CD14-positive monocyte (primary cell): ENCODE measurements at regions not wholly inside any gene's neighbourhood (a gene's known extent, or its start where the extent isn't known, plus 50 kb on each side); places are given as distances from the start of the nearest gene placed in this dataset.
A peak's percentile ranks its signal among the peaks of the same experiment; 100 is the strongest.

Experiments
- DNase-seq, 3 donors: peaks; one replicate each; pipeline ENCODE4 v3.0.0-alpha.2; 2011 to 2022
- H2AFZ ChIP-seq: 2 replicates; pipeline ENCODE4 v1.6.0; 2012; ENCODE audit warnings: mild to moderate bottlenecking, low read depth, low read length, inconsistent platforms; ENCODE audit not compliant: insufficient read depth, poor library complexity, severe bottlenecking
- H3K27ac ChIP-seq, 2 donors: 1 replicate in 1 of 2; 2 replicates in 1 of 2; pipeline ENCODE4 v1.5.1; 2012 to 2013; ENCODE audit warnings: low read length in 2 of 2, control low read depth in 1 of 2, inconsistent platforms in 1 of 2, low read depth in 1 of 2, mild to moderate bottlenecking in 1 of 2
- H3K27me3 ChIP-seq, 2 donors: one replicate each; pipeline versions ENCODE4 v1.6.0 to v1.6.1; 2011 to 2013; ENCODE audit warnings: low read length in 2 of 2; ENCODE audit not compliant: control insufficient read depth in 2 of 2, insufficient read depth in 2 of 2
- H3K36me3 ChIP-seq, 2 donors: replicated peaks in 1 of 2; 1 replicate in 1 of 2; 2 replicates in 1 of 2; pipeline versions ENCODE4 v1.5.1 to v1.6.1; 2012 to 2013; ENCODE audit warnings: low read length in 2 of 2, control low read depth in 1 of 2, inconsistent platforms in 1 of 2, mild to moderate bottlenecking in 1 of 2; ENCODE audit not compliant: insufficient read depth in 2 of 2, control insufficient read depth in 1 of 2
- H3K4me1 ChIP-seq, 2 donors: 1 replicate in 1 of 2; 2 replicates in 1 of 2; pipeline versions ENCODE4 v1.5.1 to v1.6.1; 2012 to 2013; ENCODE audit warnings: low read length in 2 of 2, control low read depth in 1 of 2, inconsistent platforms in 1 of 2, mild to moderate bottlenecking in 1 of 2, moderate library complexity in 1 of 2; ENCODE audit not compliant: insufficient read depth in 2 of 2, control insufficient read depth in 1 of 2
- H3K4me2 ChIP-seq: replicated peaks from 2 replicates; pipeline ENCODE3; 2012; ENCODE audit warnings: low read length, moderate library complexity, mild to moderate bottlenecking; ENCODE audit not compliant: poor library complexity, severe bottlenecking; ENCODE audit errors: extremely low read depth
- H3K4me3 ChIP-seq, 3 experiments: fragments of 200-600 bp in 1 of 3; sonication (generic) in 1 of 3; replicated peaks in 1 of 3; 1 replicate in 2 of 3; 2 replicates in 1 of 3; pipeline ENCODE4 v1.5.1; 2011 to 2013; ENCODE audit warnings: low read length in 3 of 3, mild to moderate bottlenecking in 3 of 3, control low read depth in 2 of 3, low read depth in 2 of 3, inconsistent platforms in 1 of 3, moderate library complexity in 1 of 3
- H3K79me2 ChIP-seq: 2 replicates; pipeline ENCODE4 v1.6.0; 2012; ENCODE audit warnings: mild to moderate bottlenecking, control low read depth, inconsistent platforms, low read length, moderate library complexity; ENCODE audit not compliant: insufficient read depth
- H3K9ac ChIP-seq: 2 replicates; pipeline ENCODE4 v1.6.0; 2017; ENCODE audit warnings: low read length, mild to moderate bottlenecking; ENCODE audit not compliant: insufficient read depth, poor library complexity, severe bottlenecking
- H3K9me3 ChIP-seq, 2 donors: replicated peaks in 1 of 2; 1 replicate in 1 of 2; 2 replicates in 1 of 2; pipeline versions ENCODE4 v1.5.1 to v1.6.1; 2012 to 2013; ENCODE audit warnings: low read length in 2 of 2, control low read depth in 1 of 2; ENCODE audit not compliant: control insufficient read depth in 1 of 2, insufficient read depth in 1 of 2
- H4K20me1 ChIP-seq: 2 replicates; pipeline ENCODE4 v1.6.0; 2012; ENCODE audit warnings: mild to moderate bottlenecking, low read length, control low read depth, moderate library complexity; ENCODE audit not compliant: insufficient read depth
- H3K27ac Mint-ChIP-seq, 7 donors: one replicate each; pipeline ENCODE4 v1.8.0; 2020; ENCODE audit warnings: mild to moderate bottlenecking in 7 of 7, mixed read lengths in 7 of 7, moderate library complexity in 6 of 7, inconsistent platforms in 2 of 7
- H3K27me3 Mint-ChIP-seq, 3 donors: one replicate each; pipeline ENCODE4 v1.8.0; 2021 to 2022; ENCODE audit warnings: low read depth in 3 of 3, mild to moderate bottlenecking in 3 of 3, mixed read lengths in 3 of 3, moderate library complexity in 3 of 3, inconsistent platforms in 1 of 3
- H3K36me3 Mint-ChIP-seq, 2 donors: one replicate each; pipeline ENCODE4 v1.8.0; 2020; ENCODE audit warnings: mixed read lengths in 2 of 2, inconsistent platforms in 1 of 2, mild to moderate bottlenecking in 1 of 2
- H3K4me1 Mint-ChIP-seq: one replicate; pipeline ENCODE4 v1.8.0; 2020; ENCODE audit warnings: mild to moderate bottlenecking, mixed read lengths
- H3K4me3 Mint-ChIP-seq, 2 donors: one replicate each; pipeline ENCODE4 v1.8.0; 2020; ENCODE audit warnings: mild to moderate bottlenecking in 2 of 2, mixed read lengths in 2 of 2, moderate library complexity in 1 of 2
- H3K9me3 Mint-ChIP-seq, 7 donors: one replicate each; pipeline ENCODE4 v1.8.0; 2020 to 2022; ENCODE audit warnings: mixed read lengths in 7 of 7, mild to moderate bottlenecking in 6 of 7, moderate library complexity in 6 of 7, inconsistent platforms in 2 of 7
- WGBS: methylation state at CpG from one replicate; pipeline ENCODE4 v1.1.5; 2013; ENCODE audit warnings: missing lambda C conversion rate; ENCODE audit not compliant: insufficient coverage; 5-methylcytosine and 5-hydroxymethylcytosine counted together
- intact Hi-C, 2 donors: fragments of 100-400 bp; cut with micrococcal nuclease; formaldehyde crosslinking; loops; one replicate each; pipeline versions ENCODE4 v1.15.0 to v1.15.1; 2023
- TF ChIP-seq, protein P1 (sequence below): fragments of 200-600 bp; IDR thresholded peaks from one replicate; pipeline ENCODE4 v1.8.0; 2022; ENCODE audit warnings: antibody characterized with exemption, mild to moderate bottlenecking

GRCh38 chr7:83306502-83306901 lies 143.8 kb upstream of the PCLO start:
- Histone ChIP-seq H4K20me1 (no peaks in the 10 kb centered on the region), H3K4me2 (no peak overlapping the region), H3K4me1 (no peaks in the 10 kb centered on the region), H3K9ac (no peak overlapping the region), H3K27ac (no peak overlapping the region), H3K36me3 (no peaks in the 10 kb centered on the region), H3K9me3 (no peaks in the 10 kb centered on the region), H3K27me3 (no peaks in the 10 kb centered on the region), H3K4me3 (no peak overlapping the region), H3K79me2 (no peaks in the 10 kb centered on the region), H2AFZ (no peak overlapping the region)
- DNase-seq = peak in 1 of 3 donors; percentile 4
- TF ChIP-seq, protein P1, sequence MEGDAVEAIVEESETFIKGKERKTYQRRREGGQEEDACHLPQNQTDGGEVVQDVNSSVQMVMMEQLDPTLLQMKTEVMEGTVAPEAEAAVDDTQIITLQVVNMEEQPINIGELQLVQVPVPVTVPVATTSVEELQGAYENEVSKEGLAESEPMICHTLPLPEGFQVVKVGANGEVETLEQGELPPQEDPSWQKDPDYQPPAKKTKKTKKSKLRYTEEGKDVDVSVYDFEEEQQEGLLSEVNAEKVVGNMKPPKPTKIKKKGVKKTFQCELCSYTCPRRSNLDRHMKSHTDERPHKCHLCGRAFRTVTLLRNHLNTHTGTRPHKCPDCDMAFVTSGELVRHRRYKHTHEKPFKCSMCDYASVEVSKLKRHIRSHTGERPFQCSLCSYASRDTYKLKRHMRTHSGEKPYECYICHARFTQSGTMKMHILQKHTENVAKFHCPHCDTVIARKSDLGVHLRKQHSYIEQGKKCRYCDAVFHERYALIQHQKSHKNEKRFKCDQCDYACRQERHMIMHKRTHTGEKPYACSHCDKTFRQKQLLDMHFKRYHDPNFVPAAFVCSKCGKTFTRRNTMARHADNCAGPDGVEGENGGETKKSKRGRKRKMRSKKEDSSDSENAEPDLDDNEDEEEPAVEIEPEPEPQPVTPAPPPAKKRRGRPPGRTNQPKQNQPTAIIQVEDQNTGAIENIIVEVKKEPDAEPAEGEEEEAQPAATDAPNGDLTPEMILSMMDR = no peak
- no CpG with 5 or more reads among the region's 1 CpG for WGBS
- no peak overlapping the region for H3K27ac Mint-ChIP-seq
- no peaks in the 10 kb centered on the region for H3K4me1 Mint-ChIP-seq
- H3K9me3 Mint-ChIP-seq = peaks cover 0 to 5% (median 2%) of the 10 kb centered on the region in 7 donors
- no peaks in the 10 kb centered on the region for H3K36me3 Mint-ChIP-seq
- intact Hi-C loops = no loop called here
- no peak overlapping the region for H3K4me3 Mint-ChIP-seq
- H3K27me3 Mint-ChIP-seq = no peaks in the 10 kb centered on the region

- WGBS = no CpG with 5 or more reads among the region's 5 CpGs
- intact Hi-C loops = no loop called here
Observed at GRCh38 chr7:83305027-83305426, 142.3 kb upstream of the PCLO start.

More at GRCh38 chr7:83305027-83305426, 142.3 kb upstream of the PCLO start:
- no peak overlapping the region for H3K9ac ChIP-seq
- no peak overlapping the region for H2AFZ ChIP-seq
- no peaks in the 10 kb centered on the region for H3K36me3 Mint-ChIP-seq
- TF ChIP-seq, protein P1 = no peak
- no peaks in the 10 kb centered on the region for H3K79me2 ChIP-seq
- H3K4me1 ChIP-seq = no peaks in the 10 kb centered on the region
- H3K27me3 ChIP-seq = no peaks in the 10 kb centered on the region
- DNase-seq = no peak
- H3K4me3 ChIP-seq = no peak overlapping the region
- H3K4me1 Mint-ChIP-seq = no peaks in the 10 kb centered on the region
- H3K27ac Mint-ChIP-seq = no peak overlapping the region
- no peaks in the 10 kb centered on the region for H3K9me3 ChIP-seq
- H3K27ac ChIP-seq = no peak overlapping the region
- H3K4me3 Mint-ChIP-seq = no peak overlapping the region
- no peak overlapping the region for H3K4me2 ChIP-seq
- H4K20me1 ChIP-seq = no peaks in the 10 kb centered on the region
- no peaks in the 10 kb centered on the region for H3K27me3 Mint-ChIP-seq
- H3K9me3 Mint-ChIP-seq = peaks cover 0 to 5% (median 4%) of the 10 kb centered on the region in 7 donors
- H3K36me3 ChIP-seq = no peaks in the 10 kb centered on the region
